NB4 (cell line): ENCODE measurements at regions not wholly inside any gene's neighbourhood (a gene's known extent, or its start where the extent isn't known, plus 50 kb on each side); places are given as distances from the start of the nearest gene placed in this dataset.

Source experiments
- MYC ChIP-seq: IDR thresholded peaks from 2 replicates; pipeline ENCODE4 v1.6.1; 2011; ENCODE audit warnings: low read depth, low read length
- POLR2A ChIP-seq: IDR thresholded peaks from 2 replicates; pipeline ENCODE4 v1.6.1; 2011; ENCODE audit warnings: mild to moderate bottlenecking; ENCODE audit not compliant: insufficient read length; ENCODE audit errors: extremely low read depth
- TF ChIP-seq, protein P1 (sequence below): IDR thresholded peaks from one replicate; pipeline ENCODE4 v1.5.1; 2012; ENCODE audit warnings: low read depth, low read length

DNA sequence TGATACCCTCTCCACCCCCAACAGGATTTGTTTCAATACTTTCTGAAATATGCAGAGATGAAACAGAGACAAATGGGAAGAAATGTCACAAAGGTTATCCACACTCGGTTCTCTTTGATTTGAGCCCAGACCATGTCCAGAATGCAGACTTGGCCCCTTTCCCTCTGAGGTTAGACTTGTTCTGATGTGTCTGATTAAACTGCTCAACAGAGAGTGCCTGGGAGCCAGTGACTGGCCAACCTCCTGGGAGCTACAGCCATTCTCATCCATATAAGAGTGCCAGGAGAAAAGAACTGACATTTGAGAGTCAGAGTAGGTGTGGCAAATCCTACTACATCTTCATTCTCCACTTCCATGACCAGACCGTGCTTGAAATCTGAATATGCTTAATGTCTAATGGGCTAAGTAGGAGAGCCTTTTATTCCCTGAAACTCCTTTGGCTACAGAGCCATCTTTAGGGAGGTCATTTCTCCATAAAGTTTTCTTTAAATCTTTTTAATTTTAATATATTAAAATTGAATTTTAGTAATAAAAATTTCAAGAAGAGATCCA lies 201.4 kb downstream of the BLID start:
- TF ChIP-seq, protein P1, sequence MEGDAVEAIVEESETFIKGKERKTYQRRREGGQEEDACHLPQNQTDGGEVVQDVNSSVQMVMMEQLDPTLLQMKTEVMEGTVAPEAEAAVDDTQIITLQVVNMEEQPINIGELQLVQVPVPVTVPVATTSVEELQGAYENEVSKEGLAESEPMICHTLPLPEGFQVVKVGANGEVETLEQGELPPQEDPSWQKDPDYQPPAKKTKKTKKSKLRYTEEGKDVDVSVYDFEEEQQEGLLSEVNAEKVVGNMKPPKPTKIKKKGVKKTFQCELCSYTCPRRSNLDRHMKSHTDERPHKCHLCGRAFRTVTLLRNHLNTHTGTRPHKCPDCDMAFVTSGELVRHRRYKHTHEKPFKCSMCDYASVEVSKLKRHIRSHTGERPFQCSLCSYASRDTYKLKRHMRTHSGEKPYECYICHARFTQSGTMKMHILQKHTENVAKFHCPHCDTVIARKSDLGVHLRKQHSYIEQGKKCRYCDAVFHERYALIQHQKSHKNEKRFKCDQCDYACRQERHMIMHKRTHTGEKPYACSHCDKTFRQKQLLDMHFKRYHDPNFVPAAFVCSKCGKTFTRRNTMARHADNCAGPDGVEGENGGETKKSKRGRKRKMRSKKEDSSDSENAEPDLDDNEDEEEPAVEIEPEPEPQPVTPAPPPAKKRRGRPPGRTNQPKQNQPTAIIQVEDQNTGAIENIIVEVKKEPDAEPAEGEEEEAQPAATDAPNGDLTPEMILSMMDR, result no peak
- TF ChIP-seq POLR2A (no peak), MYC (no peak)
